Urinary bladder (tissue), 3 donors: ENCODE measurements at regions not wholly inside any gene's neighbourhood (a gene's known extent, or its start where the extent isn't known, plus 50 kb on each side); places are given as distances from the start of the nearest gene placed in this dataset.

ENCODE experiments used
- DNase-seq: peaks from one replicate; pipeline ENCODE4 v3.0.0-alpha.2; 2015; ENCODE audit errors: extremely low spot score
- H3K27ac ChIP-seq: one replicate; pipeline ENCODE4 v1.5.1; 2013; ENCODE audit warnings: low read depth, mild to moderate bottlenecking, moderate library complexity
- H3K36me3 ChIP-seq: one replicate; pipeline ENCODE4 v1.6.1; 2013; ENCODE audit warnings: mild to moderate bottlenecking, moderate library complexity; ENCODE audit not compliant: insufficient read depth
- H3K4me1 ChIP-seq: one replicate; pipeline ENCODE4 v1.6.1; 2013; ENCODE audit warnings: mild to moderate bottlenecking, moderate library complexity; ENCODE audit not compliant: insufficient read depth
- H3K4me3 ChIP-seq: one replicate; pipeline ENCODE4 v1.5.1; 2013; ENCODE audit warnings: low read depth, low read length
- WGBS: extraction: QIAGEN DNeasy Blood & Tissue Kit; methylation state at CpG from one replicate; pipeline ENCODE4 v1.1.7; 2013; 5-methylcytosine and 5-hydroxymethylcytosine counted together
- donor health status: healthy with polysubstance abuse.
- donor health status: healthy.

GRCh38 chr2:163341426-163341825 lies 394.4 kb downstream of the FIGN start:
- Histone ChIP-seq H3K36me3 (no peaks in the 10 kb centered on the region), H3K27ac (no peak overlapping the region), H3K4me3 (no peak overlapping the region), H3K4me1 (no peaks in the 10 kb centered on the region)
- DNase-seq = no peak
- WGBS = 62% methylated on average over 2 of the region's 2 CpGs

GRCh38 chr2:163338270-163338669 lies 397.5 kb downstream of the FIGN start:
- H3K27ac ChIP-seq = no peak overlapping the region
- no peaks in the 10 kb centered on the region for H3K4me1 ChIP-seq
- no peak for DNase-seq
- WGBS = 81% methylated on average over 3 of the region's 3 CpGs
- H3K36me3 ChIP-seq = no peaks in the 10 kb centered on the region
- no peak overlapping the region for H3K4me3 ChIP-seq

GRCh38 chr2:163324677-163325076 lies 411.1 kb downstream of the FIGN start:
- no peak overlapping the region for H3K4me3 ChIP-seq
- DNase-seq = no peak
- 60% methylated on average over 2 of the region's 2 CpGs for WGBS
- no peak overlapping the region for H3K27ac ChIP-seq
- H3K36me3 ChIP-seq = no peaks in the 10 kb centered on the region
- H3K4me1 ChIP-seq = no peaks in the 10 kb centered on the region

- no peak overlapping the region for H3K4me3 ChIP-seq
- WGBS = 73% methylated on average over 2 of the region's 2 CpGs
- DNase-seq = no peak
- no peaks in the 10 kb centered on the region for H3K4me1 ChIP-seq
- no peak overlapping the region for H3K27ac ChIP-seq
- H3K36me3 ChIP-seq = no peaks in the 10 kb centered on the region
These were observed 416.8 kb downstream of the FIGN start for GRCh38 chr2:163319006-163319405.

- Histone ChIP-seq H3K4me1 (no peaks in the 10 kb centered on the region), H3K36me3 (no peaks in the 10 kb centered on the region), H3K4me3 (no peak overlapping the region), H3K27ac (no peak overlapping the region)
- DNase-seq = no peak
- 90% methylated on average over 2 of the region's 2 CpGs for WGBS
These were observed 421.1 kb downstream of the FIGN start for GRCh38 chr2:163314712-163315111.

- Histone ChIP-seq H3K27ac (no peak overlapping the region), H3K36me3 (no peaks in the 10 kb centered on the region), H3K4me1 (no peaks in the 10 kb centered on the region), H3K4me3 (no peak overlapping the region)
- DNase-seq = no peak
- 24% methylated on average over 1 of the region's 1 CpG for WGBS
These were observed 423.1 kb downstream of the FIGN start for GRCh38 chr2:163312713-163313112.

GRCh38 chr2:163306647-163307046 lies 429.2 kb downstream of the FIGN start:
- no peak overlapping the region for H3K4me3 ChIP-seq
- H3K4me1 ChIP-seq = no peaks in the 10 kb centered on the region
- H3K36me3 ChIP-seq = no peaks in the 10 kb centered on the region
- 88% methylated on average over 4 of the region's 4 CpGs for WGBS
- no peak overlapping the region for H3K27ac ChIP-seq
- DNase-seq = no peak

- 90% methylated on average over 1 of the region's 1 CpG for WGBS
- H3K4me3 ChIP-seq = no peak overlapping the region
- H3K36me3 ChIP-seq = no peaks in the 10 kb centered on the region
- DNase-seq = no peak
- no peaks in the 10 kb centered on the region for H3K4me1 ChIP-seq
- H3K27ac ChIP-seq = no peak overlapping the region
These were observed 433.7 kb downstream of the FIGN start for GRCh38 chr2:163302141-163302540.

GRCh38 chr2:163291790-163292189 lies 444.0 kb downstream of the FIGN start:
- 90% methylated on average over 6 of the region's 6 CpGs for WGBS
- DNase-seq = no peak
- no peak overlapping the region for H3K4me3 ChIP-seq
- H3K36me3 ChIP-seq = no peaks in the 10 kb centered on the region
- no peaks in the 10 kb centered on the region for H3K4me1 ChIP-seq
- H3K27ac ChIP-seq = no peak overlapping the region

- 86% methylated on average over 2 of the region's 2 CpGs for WGBS
- DNase-seq = no peak
- no peak overlapping the region for H3K4me3 ChIP-seq
- H3K36me3 ChIP-seq = no peaks in the 10 kb centered on the region
- H3K27ac ChIP-seq = no peak overlapping the region
- no peaks in the 10 kb centered on the region for H3K4me1 ChIP-seq
These were observed 443.1 kb upstream of the KCNH7 start for GRCh38 chr2:163281717-163282116.

- no peak overlapping the region for H3K27ac ChIP-seq
- WGBS = 90% methylated on average over 9 of the region's 9 CpGs
- no peak overlapping the region for H3K4me3 ChIP-seq
- no peak for DNase-seq
- H3K36me3 ChIP-seq = no peaks in the 10 kb centered on the region
- H3K4me1 ChIP-seq = no peaks in the 10 kb centered on the region
These were observed 430.9 kb upstream of the KCNH7 start for GRCh38 chr2:163269374-163270021.

GRCh38 chr2:163266772-163267171 lies 428.2 kb upstream of the KCNH7 start:
- Histone ChIP-seq H3K27ac (no peak overlapping the region), H3K4me1 (no peaks in the 10 kb centered on the region), H3K4me3 (no peak overlapping the region), H3K36me3 (no peaks in the 10 kb centered on the region)
- WGBS = 46% methylated on average over 1 of the region's 1 CpG
- DNase-seq = no peak

- Histone ChIP-seq H3K27ac (no peak overlapping the region), H3K4me1 (no peaks in the 10 kb centered on the region), H3K36me3 (no peaks in the 10 kb centered on the region), H3K4me3 (no peak overlapping the region)
- DNase-seq = no peak
These were observed 427.0 kb upstream of the KCNH7 start for GRCh38 chr2:163265562-163265961.

- no peaks in the 10 kb centered on the region for H3K36me3 ChIP-seq
- no peak overlapping the region for H3K27ac ChIP-seq
- no peak for DNase-seq
- H3K4me3 ChIP-seq = no peak overlapping the region
- H3K4me1 ChIP-seq = no peaks in the 10 kb centered on the region
- 17% methylated on average over 1 of the region's 1 CpG for WGBS
These were observed 425.8 kb upstream of the KCNH7 start for GRCh38 chr2:163264341-163264740.

- Histone ChIP-seq H3K4me1 (no peaks in the 10 kb centered on the region), H3K36me3 (no peaks in the 10 kb centered on the region), H3K27ac (no peak overlapping the region), H3K4me3 (no peak overlapping the region)
- no peak for DNase-seq
These were observed 420.9 kb upstream of the KCNH7 start for GRCh38 chr2:163259489-163259888.
